GM23338 (cell line): ENCODE measurements at regions not wholly inside any gene's neighbourhood (a gene's known extent, or its start where the extent isn't known, plus 50 kb on each side); places are given as distances from the start of the nearest gene placed in this dataset.

Source experiments
- ATAC-seq: fragments of 200-7000 bp; cut with Tn5 transposase; 3 replicates; pipeline ENCODE4 v1.9.1; 2020
- DNase-seq: peaks from one replicate; pipeline ENCODE4 v3.0.0-alpha.2; 2015; ENCODE audit warnings: low spot score
- H2AFZ ChIP-seq: fragments of 200-600 bp; sonication (generic); 2 replicates; pipeline ENCODE4 v1.8.0; 2016; ENCODE audit warnings: antibody characterized with exemption, mild to moderate bottlenecking, moderate library complexity
- H3F3A ChIP-seq: fragments of 200-600 bp; sonication (generic); replicated peaks from 2 replicates; pipeline ENCODE4 v1.8.0; 2017; ENCODE audit warnings: antibody characterized with exemption, mixed run types, low read depth
- H3K27ac ChIP-seq: fragments of 200-600 bp; sonication (generic); 2 replicates; pipeline ENCODE4 v1.6.1; 2016; ENCODE audit warnings: low read depth
- H3K27me3 ChIP-seq: fragments of 200-600 bp; sonication (generic); 2 replicates; pipeline ENCODE4 v1.8.0; 2016; ENCODE audit warnings: mild to moderate bottlenecking, mixed run types, moderate library complexity; ENCODE audit not compliant: insufficient read depth
- H3K36me3 ChIP-seq: fragments of 200-600 bp; sonication (generic); 2 replicates; pipeline ENCODE4 v1.8.0; 2016; ENCODE audit warnings: mild to moderate bottlenecking; ENCODE audit not compliant: insufficient read depth
- H3K4me1 ChIP-seq: fragments of 200-600 bp; sonication (generic); 2 replicates; pipeline ENCODE4 v1.8.0; 2016; ENCODE audit warnings: mild to moderate bottlenecking, moderate library complexity; ENCODE audit not compliant: insufficient read depth
- H3K4me2 ChIP-seq: fragments of 200-600 bp; sonication (generic); 2 replicates; pipeline ENCODE4 v1.7.1; 2017; ENCODE audit warnings: mixed run types
- H3K4me3 ChIP-seq: fragments of 200-600 bp; sonication (generic); 2 replicates; pipeline ENCODE4 v1.6.1; 2016; ENCODE audit warnings: mixed run types
- H3K79me2 ChIP-seq: fragments of 200-600 bp; sonication (generic); replicated peaks from 2 replicates; pipeline ENCODE4 v1.8.0; 2017; ENCODE audit warnings: mild to moderate bottlenecking; ENCODE audit not compliant: insufficient read depth
- H3K9me2 ChIP-seq: fragments of 200-600 bp; sonication (generic); 2 replicates; pipeline ENCODE4 v1.8.0; 2017; ENCODE audit not compliant: insufficient read depth
- H4K20me1 ChIP-seq: fragments of 200-600 bp; sonication (generic); replicated peaks from 2 replicates; pipeline ENCODE4 v1.8.0; 2017; ENCODE audit warnings: mild to moderate bottlenecking; ENCODE audit not compliant: insufficient read depth
- H3K27ac Mint-ChIP-seq: 2 replicates; pipeline ENCODE4 v1.8.0; 2020; ENCODE audit warnings: inconsistent platforms, mild to moderate bottlenecking, moderate library complexity, mixed read lengths
- H3K27me3 Mint-ChIP-seq: 3 replicates; pipeline ENCODE4 v1.8.0; 2022; ENCODE audit warnings: low read depth, mild to moderate bottlenecking, moderate library complexity, mixed read lengths, inconsistent platforms; ENCODE audit not compliant: insufficient read depth, poor library complexity
- H3K36me3 Mint-ChIP-seq: 3 replicates; pipeline ENCODE4 v1.8.0; 2021; ENCODE audit warnings: low read depth, mild to moderate bottlenecking, inconsistent platforms, moderate library complexity, mixed read lengths
- H3K4me1 Mint-ChIP-seq: 3 replicates; pipeline ENCODE4 v1.8.0; 2020; ENCODE audit warnings: mild to moderate bottlenecking, inconsistent platforms, mixed read lengths
- H3K4me3 Mint-ChIP-seq: 3 replicates; pipeline ENCODE4 v1.8.0; 2021; ENCODE audit warnings: moderate library complexity, mild to moderate bottlenecking, inconsistent platforms, mixed read lengths
- H3K9me3 Mint-ChIP-seq: 3 replicates; pipeline ENCODE4 v1.8.0; 2020; ENCODE audit warnings: moderate library complexity, mild to moderate bottlenecking, inconsistent platforms, mixed read lengths
- CREB1 ChIP-seq: fragments of 250-450 bp; sonication (Bioruptor Pico); IDR thresholded peaks from 2 replicates; pipeline ENCODE4 v1.5.0; 2020; ENCODE audit warnings: low read depth, mild to moderate bottlenecking, moderate library complexity
- CTCF ChIP-seq, 2 experiments: fragments of 200-600 bp in 1 of 2; sonication (generic) in 1 of 2; conservative IDR thresholded peaks; 2 replicates each; pipeline versions ENCODE4 v1.5.1 to v1.6.1; 2016 to 2017; ENCODE audit warnings: antibody characterized with exemption in 2 of 2, low read depth in 2 of 2, mild to moderate bottlenecking in 2 of 2, moderate library complexity in 1 of 2
- EZH2 ChIP-seq: fragments of 200-600 bp; sonication (generic); IDR thresholded peaks from one replicate; pipeline ENCODE4 v1.8.0; 2017; ENCODE audit warnings: antibody characterized with exemption, mild to moderate bottlenecking, low read depth; ENCODE audit not compliant: unreplicated experiment
- EZH2phosphoT487 ChIP-seq: fragments of 200-600 bp; sonication (generic); IDR thresholded peaks from one replicate; pipeline ENCODE4 v1.8.1; 2018; ENCODE audit warnings: antibody characterized with exemption; ENCODE audit not compliant: unreplicated experiment
- NANOG ChIP-seq: IDR thresholded peaks from 2 replicates; pipeline ENCODE4 v1.6.1; 2016; ENCODE audit warnings: antibody characterized with exemption, borderline replicate concordance
- REST ChIP-seq: IDR thresholded peaks from one replicate; pipeline ENCODE4 v1.6.1; 2018; ENCODE audit warnings: antibody characterized with exemption; ENCODE audit not compliant: unreplicated experiment
- STAT1 ChIP-seq: IDR thresholded peaks from one replicate; pipeline ENCODE4 v1.6.1; 2016; ENCODE audit warnings: antibody characterized with exemption; ENCODE audit not compliant: unreplicated experiment
- ZNF114 ChIP-seq: fragments of 250-450 bp; sonication (Bioruptor Pico); IDR thresholded peaks from 2 replicates; pipeline ENCODE4 v1.5.0; 2020; ENCODE audit warnings: mild to moderate bottlenecking, moderate library complexity
- ZNF462 ChIP-seq: fragments of 250-450 bp; sonication (Bioruptor Pico); IDR thresholded peaks from 2 replicates; pipeline ENCODE4 v1.5.0; 2020; ENCODE audit warnings: mild to moderate bottlenecking, moderate library complexity

- no peak for TF ChIP-seq ZNF462 (CRISPR knock-in tag)
- no peak for TF ChIP-seq STAT1
- no peak for TF ChIP-seq CREB1 (CRISPR knock-in tag)
- no peak for TF ChIP-seq ZNF114 (CRISPR knock-in tag)
Measured at GRCh38 chr11:135019343-135019871, 607.4 kb upstream of the B3GAT1 start (continued).

- H3K4me2 ChIP-seq, result no peak overlapping the region
- no peaks in the 10 kb centered on the region for H3K79me2 ChIP-seq
- H3K4me3 ChIP-seq, result no peak overlapping the region
- H3K36me3 ChIP-seq, result peaks cover 2% of the 10 kb centered on the region; the same call in 1 of the 2 replicates
- H2AFZ ChIP-seq, result peak overlapping the region; percentile 16; the same call in 1 of the 2 replicates
- no peaks in the 10 kb centered on the region for H3K36me3 Mint-ChIP-seq
- H3K27me3 Mint-ChIP-seq, result peaks cover 3% of the 10 kb centered on the region
- peaks cover 20% of the 10 kb centered on the region for H3K9me3 Mint-ChIP-seq
- DNase-seq (no peak), ATAC-seq (no peak)
- no peaks in the 10 kb centered on the region for H3F3A ChIP-seq
- H3K9me2 ChIP-seq, result 0 out of 2 replicates have a peak, but pooled peaks cover 7% of the 10 kb centered on the region
- no peak overlapping the region for H3K27ac ChIP-seq
- no peak overlapping the region for H3K4me3 Mint-ChIP-seq
- H3K27me3 ChIP-seq, result no peaks in the 10 kb centered on the region
- no peaks in the 10 kb centered on the region for H4K20me1 ChIP-seq
- H3K4me1 Mint-ChIP-seq, result peaks cover 4% of the 10 kb centered on the region; the same call in 2 of the 3 replicates
- no peaks in the 10 kb centered on the region for H3K4me1 ChIP-seq
- H3K27ac Mint-ChIP-seq, result no peak overlapping the region
- TF ChIP-seq REST, result no peak
- no peak for TF ChIP-seq NANOG
- no peak for TF ChIP-seq EZH2
- TF ChIP-seq CTCF (conservative IDR thresholded peaks at IDR 0.05; ENCODE audit: low read depth in 2 of 2), result no peak
- TF ChIP-seq EZH2phosphoT487, result no peak
Measured at GRCh38 chr11:135017296-135017695, 605.3 kb upstream of the B3GAT1 start.
